NCI-H1048 (cell line): ENCODE measurements at regions not wholly inside any gene's neighbourhood (a gene's known extent, or its start where the extent isn't known, plus 50 kb on each side); places are given as distances from the start of the nearest gene placed in this dataset.
"Not testable (repeated sequence)": the region's sequence is repeated elsewhere in the genome, so short reads cannot be mapped to it uniquely, and the experiment has no call there.

Experiments
- DNase-seq: peaks from one replicate; lab custom pipeline; 2025; lab: John Stamatoyannopoulos, UW

- no peak for DNase-seq
Observed at GRCh38 chr4:137861682-137862081, 329.4 kb upstream of the PCDH18 start.

GRCh38 chr4:137853424-137853823 is 321.1 kb upstream of the PCDH18 start:
- no peak for DNase-seq

DNA sequence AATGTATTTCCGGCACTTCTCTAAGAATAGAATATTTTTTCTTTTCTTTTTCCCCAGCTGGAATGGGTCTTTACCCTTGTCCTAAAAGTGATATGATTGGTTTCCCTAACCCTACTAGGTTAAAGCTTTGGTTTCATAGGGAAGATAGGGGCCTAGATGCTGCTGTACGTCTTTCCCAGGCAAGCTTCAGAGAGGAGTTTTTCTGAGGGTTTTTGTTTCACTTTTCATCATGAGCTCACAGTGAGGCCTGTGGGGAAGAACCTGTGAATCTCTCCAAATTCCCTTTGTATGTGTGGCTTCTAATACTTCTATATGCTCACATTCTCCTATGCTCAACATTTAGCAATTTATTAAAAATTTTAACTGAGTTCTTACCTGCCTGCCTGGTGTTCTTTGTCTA is 320.0 kb upstream of the PCDH18 start:
- DNase-seq = no peak

DNA sequence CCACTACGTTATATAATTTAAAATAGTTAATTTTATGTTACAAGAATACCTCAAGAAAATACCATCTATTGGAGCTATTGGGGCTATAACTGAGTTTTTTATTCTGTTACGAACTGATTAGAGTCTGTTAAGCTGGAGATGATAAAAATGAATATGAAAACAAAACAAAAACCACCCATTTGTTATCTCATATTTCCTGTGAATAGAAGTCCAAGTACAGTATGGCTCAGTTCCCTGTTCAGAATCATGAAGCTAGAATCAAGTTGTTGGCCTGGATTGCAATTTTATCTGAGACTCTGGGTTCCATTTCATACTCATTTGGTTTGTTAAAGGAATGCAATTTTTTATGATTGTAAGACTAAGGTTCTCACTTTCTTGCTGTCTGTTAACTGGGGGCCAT is 319.1 kb upstream of the PCDH18 start:
- DNase-seq = no peak

GRCh38 chr4:137827945-137828344 is 295.7 kb upstream of the PCDH18 start:
- not testable (repeated sequence) for DNase-seq

DNA sequence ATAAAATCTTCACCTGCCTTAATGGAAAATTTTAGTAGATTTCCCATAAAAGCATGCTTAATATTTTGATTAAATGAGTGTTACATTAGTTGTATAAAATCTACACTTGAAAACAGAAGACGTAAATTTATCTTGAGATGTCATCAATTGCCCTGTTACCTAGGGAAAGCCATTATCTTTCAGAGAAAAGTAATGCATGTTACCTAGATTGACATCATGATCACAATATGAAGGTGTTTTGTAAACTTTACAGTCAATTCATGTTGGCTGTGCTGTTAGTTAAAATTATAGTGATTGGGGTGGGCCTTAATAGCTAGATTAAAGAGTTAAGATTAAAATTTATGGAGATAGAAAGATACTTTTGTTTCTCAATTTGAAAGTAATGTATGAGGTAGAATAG is 293.2 kb upstream of the PCDH18 start:
- DNase-seq = no peak

DNA sequence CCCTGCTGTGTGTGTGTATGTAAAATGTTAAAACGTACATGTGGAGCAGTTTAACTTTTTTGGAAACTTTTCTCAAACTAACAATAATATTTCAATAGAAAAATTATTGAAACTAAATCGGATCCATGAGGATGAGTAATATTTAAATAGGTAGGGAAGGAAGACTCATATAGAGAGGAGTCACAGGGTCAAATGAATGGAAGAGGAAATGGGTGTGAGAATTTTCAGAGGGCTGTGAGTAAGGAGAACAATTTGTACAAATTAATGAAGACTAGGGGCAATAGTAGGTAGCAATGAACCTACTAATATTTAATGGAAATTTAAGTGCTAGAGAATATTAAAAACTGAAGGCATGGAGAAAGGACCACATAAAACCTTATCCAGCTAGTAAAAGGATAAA is 290.7 kb upstream of the PCDH18 start:
- DNase-seq = no peak

GRCh38 chr4:137819964-137820383 is 287.7 kb upstream of the PCDH18 start:
- peak; percentile 12 for DNase-seq

DNA sequence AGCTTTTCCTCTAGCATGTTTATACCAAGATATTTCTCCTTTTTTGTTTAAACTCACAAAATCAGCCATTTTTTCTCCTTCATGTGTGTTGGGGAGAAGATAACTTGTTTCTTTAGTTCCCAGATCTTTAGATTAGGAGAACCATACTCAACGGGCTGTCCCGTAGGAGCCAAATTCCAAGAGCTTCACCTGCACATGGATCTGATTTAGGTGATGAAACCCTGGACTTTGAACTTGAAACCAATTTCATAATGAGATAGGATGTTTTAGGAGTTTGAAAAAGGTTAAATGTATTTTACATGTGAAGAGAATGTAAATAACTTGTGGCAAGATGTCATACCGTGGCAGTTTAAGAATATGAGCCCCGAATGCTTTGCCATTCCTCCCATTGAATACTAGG is 280.0 kb upstream of the PCDH18 start:
- DNase-seq = no peak

- no peak for DNase-seq
Observed at GRCh38 chr4:137806420-137806819, 274.1 kb upstream of the PCDH18 start.

DNA sequence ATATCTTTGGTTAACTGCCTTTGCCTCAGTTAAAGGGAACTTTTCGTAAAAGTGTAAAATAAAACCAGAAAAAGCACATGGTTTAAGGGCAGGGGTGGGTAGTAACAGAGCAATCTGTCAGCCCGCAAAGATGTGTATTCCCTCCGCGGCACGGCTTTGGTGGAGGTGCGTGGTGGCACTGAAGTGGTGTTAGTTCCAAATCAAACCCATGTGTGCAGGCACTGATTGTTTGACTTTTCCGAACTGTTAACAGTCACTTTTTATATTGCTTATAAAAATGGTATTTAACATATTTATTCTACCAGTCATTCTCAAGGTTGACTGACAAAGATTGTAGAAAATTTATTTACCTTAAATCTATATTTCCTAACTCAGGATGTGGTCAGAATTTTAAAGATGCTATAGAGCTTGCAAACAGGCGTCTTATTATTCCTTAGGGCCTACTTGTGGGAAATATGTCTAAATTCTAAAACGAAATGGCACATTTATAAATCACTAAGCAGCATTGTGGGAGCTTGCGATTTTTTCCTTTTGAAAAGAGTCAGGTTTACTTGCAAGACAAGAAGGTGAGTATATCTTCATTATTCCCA is 272.7 kb upstream of the PCDH18 start:
- DNase-seq = no peak

GRCh38 chr4:137800861-137801260 is 268.6 kb upstream of the PCDH18 start:
- DNase-seq = no peak

- DNase-seq = no peak
Observed at GRCh38 chr4:137794764-137795254, 262.5 kb upstream of the PCDH18 start.

- DNase-seq = not testable (repeated sequence)
Observed at GRCh38 chr4:137789263-137789662, 257.0 kb upstream of the PCDH18 start.

DNA sequence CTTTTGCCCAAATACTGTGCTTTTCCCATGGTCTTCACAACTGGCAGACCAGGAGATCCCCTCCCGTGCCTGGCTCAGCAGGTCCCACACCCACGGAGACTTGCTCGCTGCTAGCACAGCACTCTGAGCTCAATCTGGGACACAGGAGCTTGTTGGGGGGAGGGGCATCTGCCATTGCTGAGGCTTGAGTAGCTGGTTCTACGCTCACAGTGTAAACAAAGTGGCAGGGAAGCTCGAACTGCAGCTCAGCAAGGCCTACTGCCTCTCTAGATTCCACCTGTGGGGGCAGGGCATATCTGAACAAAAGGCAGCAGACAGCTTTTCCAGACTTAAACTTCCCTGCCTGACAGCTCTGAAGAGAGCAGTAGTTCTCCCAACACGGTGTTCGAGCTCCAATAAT is 251.6 kb upstream of the PCDH18 start:
- DNase-seq = not testable (repeated sequence)

DNA sequence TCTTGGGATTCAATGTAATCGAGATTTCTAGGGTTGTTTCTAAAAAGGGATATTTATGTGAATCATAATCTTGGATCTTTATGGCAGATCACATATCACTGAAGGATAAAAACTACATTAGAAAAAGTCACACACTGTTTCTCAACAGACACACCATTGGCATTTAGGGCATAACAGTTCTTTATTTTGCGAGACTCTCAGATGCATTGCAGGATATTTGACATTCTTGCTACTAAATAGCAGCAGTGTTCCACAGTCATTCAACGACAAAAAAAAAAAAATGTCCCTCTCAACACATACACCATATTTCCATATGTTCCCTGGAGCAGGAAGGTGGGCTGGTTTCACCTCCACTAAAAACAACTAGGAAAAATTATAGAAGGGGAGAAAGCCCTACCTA is 243.4 kb upstream of the PCDH18 start:
- DNase-seq = no peak

- no peak for DNase-seq
Observed at GRCh38 chr4:137774501-137774900, 242.2 kb upstream of the PCDH18 start.

DNA sequence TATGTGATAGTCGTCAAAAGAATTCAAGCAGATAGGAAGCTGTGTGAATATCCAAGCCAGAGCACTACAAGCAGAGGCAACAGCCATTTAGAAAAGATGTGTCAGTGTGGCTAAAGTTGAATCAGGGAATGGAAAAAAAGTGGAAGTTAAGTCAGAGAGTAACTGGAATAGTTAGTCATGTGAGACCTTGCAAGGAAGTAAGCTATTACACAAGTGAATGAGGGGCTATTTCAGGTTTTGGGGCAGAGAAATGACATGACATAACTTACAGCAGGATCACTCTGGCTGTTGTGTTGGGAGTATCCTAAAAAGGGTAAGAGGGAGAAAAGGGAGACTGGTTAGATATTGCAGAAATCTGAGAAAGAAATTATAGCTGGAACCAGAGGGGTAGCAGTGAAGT is 236.6 kb upstream of the PCDH18 start:
- DNase-seq = no peak

- no peak for DNase-seq
Observed at GRCh38 chr4:137768196-137768595, 235.9 kb upstream of the PCDH18 start.

DNA sequence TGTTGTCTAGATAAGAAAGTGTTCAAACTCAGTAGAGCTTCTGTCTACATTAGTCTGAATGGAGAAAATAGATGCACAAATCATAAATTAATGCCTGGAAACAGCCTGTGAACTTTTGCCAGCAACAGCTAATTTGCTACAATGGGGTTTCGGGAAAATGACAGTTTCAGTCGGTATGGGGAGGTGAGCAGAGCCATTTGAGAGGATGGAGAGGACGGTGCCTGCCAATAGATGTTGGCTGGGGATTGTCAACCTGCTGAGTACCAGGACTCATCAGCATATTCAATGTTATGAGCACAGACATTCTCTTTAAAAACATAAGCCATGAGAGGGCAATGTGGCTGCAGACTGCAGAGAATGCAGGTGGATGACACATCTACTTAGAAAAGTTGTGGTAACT is 230.3 kb upstream of the PCDH18 start:
- no peak for DNase-seq

- no peak for DNase-seq
Observed at GRCh38 chr4:137754652-137755471, 222.6 kb upstream of the PCDH18 start.

GRCh38 chr4:137749466-137749865 is 217.2 kb upstream of the PCDH18 start:
- no peak for DNase-seq

DNA sequence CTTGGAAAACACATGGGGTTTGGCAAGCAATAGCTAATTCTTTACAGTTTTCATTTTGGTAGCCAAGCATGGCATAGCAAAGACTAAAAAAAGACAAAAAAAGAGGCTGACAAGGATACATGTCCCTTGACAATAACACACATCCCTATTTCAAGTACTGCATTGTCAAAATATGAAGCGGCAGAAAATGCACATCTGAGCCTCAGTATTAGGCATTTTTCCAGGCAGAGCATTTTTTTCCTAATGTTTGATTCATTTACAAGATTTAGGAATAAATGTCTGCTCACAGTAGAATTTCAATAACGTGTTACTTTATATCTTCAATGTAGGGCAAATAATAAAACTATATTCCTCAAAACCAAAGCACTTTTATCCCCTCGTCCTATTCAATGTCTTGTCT is 216.3 kb upstream of the PCDH18 start:
- DNase-seq = no peak

DNA sequence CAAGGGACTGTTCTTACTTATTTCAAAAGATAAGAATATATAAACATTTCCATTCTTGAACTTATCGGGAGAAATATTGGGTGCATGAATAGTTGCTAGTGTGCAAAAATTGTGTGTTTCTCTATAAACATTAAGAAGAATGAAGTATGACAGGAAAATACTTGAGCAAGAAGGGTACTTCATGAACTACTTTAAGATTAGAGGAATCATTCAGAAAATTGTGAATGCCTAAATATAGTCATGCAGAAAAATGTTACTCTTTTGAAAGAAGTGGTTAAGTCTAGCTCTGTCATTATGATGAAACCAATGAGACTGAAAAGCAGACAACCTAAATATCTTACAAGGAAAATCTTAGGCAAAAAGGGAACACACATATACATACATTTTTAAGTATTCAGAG is 207.8 kb upstream of the PCDH18 start:
- no peak for DNase-seq
